NCI-H526 treated with DMSO at 0.1 percent for 48 hours (cell line): ENCODE measurements at regions not wholly inside any gene's neighbourhood (a gene's known extent, or its start where the extent isn't known, plus 50 kb on each side); places are given as distances from the start of the nearest gene placed in this dataset.

Source experiments
- DNase-seq: peaks from one replicate; lab custom pipeline; 2025; lab: John Stamatoyannopoulos, UW

GRCh38 chr11:96614101-96614500 is 224.3 kb downstream of the JRKL start:
- DNase-seq = no peak

- no peak for DNase-seq
Observed at GRCh38 chr11:96614846-96615245, 225.0 kb downstream of the JRKL start.

- no peak for DNase-seq
Observed at GRCh38 chr11:96620464-96621044, 230.7 kb downstream of the JRKL start.

- no peak for DNase-seq
Observed at GRCh38 chr11:96621161-96621560, 231.3 kb downstream of the JRKL start.

- DNase-seq = no peak
Observed at GRCh38 chr11:96622026-96622634, 232.3 kb downstream of the JRKL start.

- DNase-seq = no peak
Observed at GRCh38 chr11:96624126-96624525, 234.3 kb downstream of the JRKL start.

- DNase-seq = no peak
Observed at GRCh38 chr11:96627376-96627775, 237.6 kb downstream of the JRKL start.

GRCh38 chr11:96635655-96636054 is 245.8 kb downstream of the JRKL start:
- DNase-seq = no peak

- no peak for DNase-seq
Observed at GRCh38 chr11:96641261-96641660, 251.4 kb downstream of the JRKL start.

- DNase-seq = no peak
Observed at GRCh38 chr11:96642583-96642982, 252.8 kb downstream of the JRKL start.

- no peak for DNase-seq
Observed at GRCh38 chr11:96643173-96643572, 253.4 kb downstream of the JRKL start.

GRCh38 chr11:96647621-96648020 is 257.8 kb downstream of the JRKL start:
- DNase-seq = no peak

GRCh38 chr11:96648991-96649390 is 259.2 kb downstream of the JRKL start:
- DNase-seq = no peak

GRCh38 chr11:96652516-96652915 is 262.7 kb downstream of the JRKL start:
- no peak for DNase-seq

- no peak for DNase-seq
Observed at GRCh38 chr11:96655474-96655873, 265.7 kb downstream of the JRKL start.

GRCh38 chr11:96658436-96658835 is 268.6 kb downstream of the JRKL start:
- DNase-seq = no peak

- DNase-seq = no peak
Observed at GRCh38 chr11:96664110-96664509, 274.3 kb downstream of the JRKL start.

- no peak for DNase-seq
Observed at GRCh38 chr11:96680211-96681018, 290.6 kb downstream of the JRKL start.

- no peak for DNase-seq
Observed at GRCh38 chr11:96681019-96681716, 291.4 kb downstream of the JRKL start.

GRCh38 chr11:96694338-96694737 is 304.5 kb downstream of the JRKL start:
- DNase-seq = no peak

GRCh38 chr11:96696731-96697130 is 306.9 kb downstream of the JRKL start:
- no peak for DNase-seq

GRCh38 chr11:96697466-96697865 is 307.7 kb downstream of the JRKL start:
- no peak for DNase-seq

GRCh38 chr11:96704847-96705246 is 315.0 kb downstream of the JRKL start:
- DNase-seq = no peak
